NCI-H2029 (cell line): ENCODE measurements at regions not wholly inside any gene's neighbourhood (a gene's known extent, or its start where the extent isn't known, plus 50 kb on each side); places are given as distances from the start of the nearest gene placed in this dataset.

ENCODE experiments used
- DNase-seq: peaks from one replicate; lab custom pipeline; 2025; lab: John Stamatoyannopoulos, UW

- DNase-seq = no peak
These were observed 84.4 kb upstream of the NEBL start for GRCh38 chr10:20981419-20981953.

GRCh38 chr10:20978617-20979016 is 81.5 kb upstream of the NEBL start:
- no peak for DNase-seq

GRCh38 chr10:20977300-20977699 is 80.2 kb upstream of the NEBL start:
- DNase-seq = no peak

- no peak for DNase-seq
These were observed 79.8 kb upstream of the NEBL start for GRCh38 chr10:20976891-20977290.

GRCh38 chr10:20976390-20976789 is 79.3 kb upstream of the NEBL start:
- DNase-seq = no peak

GRCh38 chr10:20975236-20975635 is 78.1 kb upstream of the NEBL start:
- DNase-seq = no peak

- no peak for DNase-seq
These were observed 75.8 kb upstream of the NEBL start for GRCh38 chr10:20972925-20973324.

GRCh38 chr10:20971901-20972300 is 74.8 kb upstream of the NEBL start:
- no peak for DNase-seq

GRCh38 chr10:20970708-20971107 is 73.6 kb upstream of the NEBL start:
- DNase-seq = no peak

GRCh38 chr10:20970044-20970443 is 72.9 kb upstream of the NEBL start:
- DNase-seq = no peak

- DNase-seq = no peak
These were observed 69.3 kb upstream of the NEBL start for GRCh38 chr10:20966426-20966825.

- no peak for DNase-seq
These were observed 66.8 kb upstream of the NEBL start for GRCh38 chr10:20963721-20964595.

- DNase-seq = no peak
These were observed 65.9 kb upstream of the NEBL start for GRCh38 chr10:20963056-20963455.

GRCh38 chr10:20962165-20962564 is 65.1 kb upstream of the NEBL start:
- no peak for DNase-seq

GRCh38 chr10:20959242-20959641 is 62.1 kb upstream of the NEBL start:
- DNase-seq = no peak

GRCh38 chr10:20958764-20959163 is 61.7 kb upstream of the NEBL start:
- DNase-seq = no peak

- no peak for DNase-seq
These were observed 61.1 kb upstream of the NEBL start for GRCh38 chr10:20958225-20958624.

GRCh38 chr10:20957744-20958143 is 60.6 kb upstream of the NEBL start:
- DNase-seq = no peak

- no peak for DNase-seq
These were observed 59.7 kb upstream of the NEBL start for GRCh38 chr10:20956843-20957242.

GRCh38 chr10:20955355-20955893 is 58.3 kb upstream of the NEBL start:
- no peak for DNase-seq

GRCh38 chr10:20954519-20954918 is 57.4 kb upstream of the NEBL start:
- DNase-seq = no peak

- no peak for DNase-seq
These were observed 56.0 kb upstream of the NEBL start for GRCh38 chr10:20953120-20953519.

GRCh38 chr10:20949967-20950366 is 52.9 kb upstream of the NEBL start:
- DNase-seq = no peak
